IMR-90 (cell line): ENCODE measurements at regions not wholly inside any gene's neighbourhood (a gene's known extent, or its start where the extent isn't known, plus 50 kb on each side); places are given as distances from the start of the nearest gene placed in this dataset.

ENCODE experiments used
- ATAC-seq: fragments of 200-7000 bp; cut with Tn5 transposase; 2 replicates; pipeline ENCODE4 v1.9.1; 2020; ENCODE audit warnings: low read depth, mild to moderate bottlenecking, moderate library complexity
- BruUV-seq: library from RNA; stranded (reverse); fragments of 400-500 nt; replicated peaks from 2 replicates; lab custom pipeline; 2021; lab: Mats Ljungman, UMichigan
- CTCF ChIA-PET: fragments of 300-600 bp; formaldehyde crosslinking; extraction: SDS; loops from one replicate; lab custom pipeline; 2021; ENCODE audit warnings: antibody characterized with exemption; lab: Yijun Ruan, JAX
- POLR2A ChIA-PET: fragments of 300-600 bp; sonication (Branson Sonifier 250); formaldehyde crosslinking; loops from one replicate; lab custom pipeline; 2022; ENCODE audit warnings: antibody characterized with exemption; ENCODE audit not compliant: unreplicated experiment; lab: Charles Lee
- DNase-seq: peaks from one replicate; pipeline ENCODE4 v3.0.0; 2013
- H2AFZ ChIP-seq: replicated peaks from 2 replicates; pipeline ENCODE3; 2013; ENCODE audit warnings: low read length, mild to moderate bottlenecking; ENCODE audit not compliant: poor library complexity
- H2AK5ac ChIP-seq: 2 replicates; pipeline ENCODE4 v1.6.1; 2013; ENCODE audit warnings: low read depth, low read length, inconsistent platforms
- H2AK9ac ChIP-seq: replicated peaks from 2 replicates; pipeline ENCODE3; 2013; ENCODE audit warnings: mild to moderate bottlenecking, low read depth, low read length, moderate library complexity; ENCODE audit not compliant: poor library complexity
- H2BK120ac ChIP-seq: 2 replicates; pipeline ENCODE4 v1.6.1; 2013; ENCODE audit warnings: low read depth, low read length, inconsistent platforms
- H2BK15ac ChIP-seq: 3 replicates; pipeline ENCODE4 v1.6.1; 2013; ENCODE audit warnings: low read depth, low read length, inconsistent platforms
- H2BK20ac ChIP-seq: 2 replicates; pipeline ENCODE4 v1.6.1; 2013; ENCODE audit warnings: low read depth, mild to moderate bottlenecking, inconsistent platforms, low read length, moderate library complexity
- H2BK5ac ChIP-seq: 2 replicates; pipeline ENCODE4 v1.6.1; 2013; ENCODE audit warnings: mild to moderate bottlenecking, low read depth, low read length, inconsistent platforms; ENCODE audit not compliant: poor library complexity, severe bottlenecking
- H3K14ac ChIP-seq: replicated peaks from 2 replicates; pipeline ENCODE4 v1.6.1; 2013; ENCODE audit warnings: low read depth, low read length, inconsistent platforms
- H3K18ac ChIP-seq: 2 replicates; pipeline ENCODE4 v1.6.1; 2013; ENCODE audit warnings: low read depth, low read length, control low read depth
- H3K23ac ChIP-seq: 2 replicates; pipeline ENCODE4 v1.6.1; 2013; ENCODE audit warnings: low read depth, low read length, inconsistent platforms
- H3K27ac ChIP-seq: 2 replicates; pipeline ENCODE4 v1.5.1; 2013; ENCODE audit warnings: mild to moderate bottlenecking, control low read depth, low read length; ENCODE audit not compliant: insufficient read depth
- H3K27me3 ChIP-seq: 2 replicates; pipeline ENCODE4 v1.6.1; 2013; ENCODE audit warnings: low read length; ENCODE audit not compliant: control insufficient read depth, insufficient read depth
- H3K36me3 ChIP-seq: 2 replicates; pipeline ENCODE4 v1.6.1; 2013; ENCODE audit warnings: low read length, mixed read lengths; ENCODE audit not compliant: control insufficient read depth, insufficient read depth
- H3K4ac ChIP-seq: 2 replicates; pipeline ENCODE4 v1.6.1; 2013; ENCODE audit warnings: low read depth, low read length, inconsistent platforms
- H3K4me1 ChIP-seq: 2 replicates; pipeline ENCODE4 v1.6.1; 2013; ENCODE audit warnings: low read length, mixed read lengths; ENCODE audit not compliant: control insufficient read depth, insufficient read depth
- H3K4me2 ChIP-seq: 2 replicates; pipeline ENCODE4 v1.6.1; 2013; ENCODE audit warnings: low read depth, mild to moderate bottlenecking, control low read depth, low read length, moderate library complexity
- H3K4me3 ChIP-seq: 2 replicates; pipeline ENCODE4 v1.5.1; 2013; ENCODE audit warnings: low read depth, mild to moderate bottlenecking, control low read depth, low read length, moderate library complexity; ENCODE audit not compliant: insufficient read depth
- H3K56ac ChIP-seq: 2 replicates; pipeline ENCODE4 v1.6.1; 2013; ENCODE audit warnings: low read length, inconsistent platforms; ENCODE audit not compliant: insufficient read depth; ENCODE audit errors: extremely low read depth
- H3K79me1 ChIP-seq, 2 experiments: 2 replicates each; pipeline ENCODE4 v1.6.1; 2013; ENCODE audit warnings: low read length in 2 of 2, inconsistent platforms in 1 of 2, low read depth in 1 of 2
- H3K9ac ChIP-seq: 2 replicates; pipeline ENCODE4 v1.6.1; 2013; ENCODE audit warnings: low read depth, low read length, control low read depth
- H3K9me1 ChIP-seq: 2 replicates; pipeline ENCODE4 v1.6.1; 2013; ENCODE audit warnings: low read length, inconsistent platforms; ENCODE audit not compliant: insufficient read depth
- H3K9me3 ChIP-seq: 2 replicates; pipeline ENCODE4 v1.6.1; 2013; ENCODE audit warnings: low read length; ENCODE audit not compliant: control insufficient read depth, insufficient read depth
- H4K20me1 ChIP-seq: 2 replicates; pipeline ENCODE4 v1.6.1; 2013; ENCODE audit warnings: low read length, inconsistent platforms; ENCODE audit not compliant: insufficient read depth
- H4K5ac ChIP-seq: 2 replicates; pipeline ENCODE4 v1.6.1; 2013; ENCODE audit warnings: mild to moderate bottlenecking, low read depth, low read length, control low read depth
- H4K8ac ChIP-seq, 2 experiments: 2 replicates each; pipeline ENCODE4 v1.6.1; 2013; ENCODE audit warnings: low read depth in 2 of 2, low read length in 2 of 2, control low read depth in 1 of 2, inconsistent platforms in 1 of 2
- H4K91ac ChIP-seq: 2 replicates; pipeline ENCODE4 v1.6.1; 2013; ENCODE audit warnings: low read depth, low read length, inconsistent platforms; ENCODE audit not compliant: insufficient read depth
- BHLHE40 ChIP-seq: fragments of 150-350 bp; IDR thresholded peaks from 2 replicates; pipeline ENCODE4 v1.6.1; 2016; ENCODE audit warnings: mild to moderate bottlenecking, low read depth, low read length
- CEBPB ChIP-seq: IDR thresholded peaks from 2 replicates; pipeline ENCODE4 v1.6.1; 2012; ENCODE audit warnings: low read depth, low read length, improper control_type of control experiment
- CHD1 ChIP-seq: IDR thresholded peaks from 2 replicates; pipeline ENCODE4 v1.6.1; 2012; ENCODE audit warnings: low read depth, low read length, improper control_type of control experiment
- ELK1 ChIP-seq: fragments of 150-350 bp; IDR thresholded peaks from 2 replicates; pipeline ENCODE4 v1.6.1; 2016; ENCODE audit warnings: low read depth, mild to moderate bottlenecking, low read length, moderate library complexity, borderline replicate concordance
- FOS ChIP-seq: fragments of 150-350 bp; IDR thresholded peaks from 2 replicates; pipeline ENCODE4 v1.6.1; 2016; ENCODE audit warnings: low read depth, low read length
- MAFK ChIP-seq: IDR thresholded peaks from 2 replicates; pipeline ENCODE4 v1.6.1; 2012; ENCODE audit warnings: low read depth, low read length, improper control_type of control experiment
- MAZ ChIP-seq: IDR thresholded peaks from 2 replicates; pipeline ENCODE4 v1.6.1; 2012; ENCODE audit warnings: low read depth, mild to moderate bottlenecking, low read length, improper control_type of control experiment, moderate library complexity, borderline replicate concordance
- MXI1 ChIP-seq: IDR thresholded peaks from 2 replicates; pipeline ENCODE4 v1.6.1; 2012; ENCODE audit warnings: low read depth, mild to moderate bottlenecking, low read length, moderate library complexity, borderline replicate concordance
- NFE2L2 ChIP-seq: fragments of 150-350 bp; IDR thresholded peaks from 2 replicates; pipeline ENCODE4 v1.6.1; 2016; ENCODE audit warnings: low read depth, mild to moderate bottlenecking, low read length
- POLR2A ChIP-seq: IDR thresholded peaks from 2 replicates; pipeline ENCODE4 v1.6.1; 2012; ENCODE audit warnings: mild to moderate bottlenecking, low read depth, low read length
- RAD21 ChIP-seq: IDR thresholded peaks from 2 replicates; pipeline ENCODE4 v1.6.1; 2012; ENCODE audit warnings: low read length, improper control_type of control experiment
- RCOR1 ChIP-seq: IDR thresholded peaks from 2 replicates; pipeline ENCODE4 v1.6.1; 2012; ENCODE audit warnings: mild to moderate bottlenecking, low read length, improper control_type of control experiment; ENCODE audit not compliant: insufficient replicate concordance
- RFX5 ChIP-seq: IDR thresholded peaks from 2 replicates; pipeline ENCODE4 v1.8.0; 2012; ENCODE audit warnings: low read depth, mild to moderate bottlenecking, low read length, moderate library complexity
- SMC3 ChIP-seq: fragments of 150-350 bp; IDR thresholded peaks from 2 replicates; pipeline ENCODE4 v1.6.1; 2016; ENCODE audit warnings: low read depth, mild to moderate bottlenecking, antibody characterized with exemption, low read length, moderate library complexity
- USF2 ChIP-seq: fragments of 150-350 bp; IDR thresholded peaks from 2 replicates; pipeline ENCODE4 v1.6.1; 2017; ENCODE audit warnings: mild to moderate bottlenecking, antibody characterized with exemption, low read length, low read depth
- WGBS, 2 experiments: methylation state at CpG; one replicate each; pipeline versions ENCODE4 v1.1.5 to v1.1.7; 2013; ENCODE audit warnings: missing lambda C conversion rate in 2 of 2; ENCODE audit not compliant: insufficient read length in 1 of 2; ENCODE audit errors: extremely low coverage in 2 of 2; 5-methylcytosine and 5-hydroxymethylcytosine counted together
- dilution Hi-C: fragments of 300-500 bp; cut with HindIII; formaldehyde crosslinking; loops from one replicate; pipeline ENCODE4 v1.14.3; 2018; ENCODE audit warnings: low sequenced_read_pairs; ENCODE audit not compliant: unreplicated experiment
- in situ Hi-C: fragments of 300-500 bp; cut with MboI; formaldehyde crosslinking; loops from 3 replicates; pipeline ENCODE4 v1.14.3; 2019; ENCODE audit warnings: low sequenced_read_pairs, inconsistent platforms, mixed read lengths
- intact Hi-C: fragments of 100-400 bp; cut with micrococcal nuclease; formaldehyde crosslinking; loops from 2 replicates; pipeline ENCODE4 v1.10.0; 2022
- TF ChIP-seq, protein P1 (sequence below): conservative IDR thresholded peaks from 2 replicates; pipeline ENCODE4 v1.5.1; 2012; ENCODE audit warnings: mild to moderate bottlenecking, low read depth, low read length, improper control_type of control experiment

- H2BK120ac ChIP-seq: no peak overlapping the region
- no peak overlapping the region for H3K4me3 ChIP-seq
- H3K27ac ChIP-seq: no peak overlapping the region
- H2BK15ac ChIP-seq: no peak overlapping the region
- H3K56ac ChIP-seq: no peak overlapping the region
- ChIA-PET POLR2A (no interaction called here), CTCF (no interaction called here)
- H3K4ac ChIP-seq: no peak overlapping the region
- in situ Hi-C loops: no loop called here
- H3K9ac ChIP-seq: no peak overlapping the region
- no peak overlapping the region for H3K23ac ChIP-seq
- no peak overlapping the region for H2AFZ ChIP-seq
- H2AK9ac ChIP-seq: no peak overlapping the region
- WGBS, 2 experiments: no CpG with 5 or more reads among the region's 1 CpG
- no peak overlapping the region for H4K8ac ChIP-seq
- H4K20me1 ChIP-seq: no peaks in the 10 kb centered on the region
- H3K36me3 ChIP-seq: no peaks in the 10 kb centered on the region
- H3K9me1 ChIP-seq: no peaks in the 10 kb centered on the region
- no peak overlapping the region for H4K5ac ChIP-seq
- no peak for DNase-seq
- no peak overlapping the region for H4K91ac ChIP-seq
- no peak overlapping the region for H3K4me2 ChIP-seq
- H3K18ac ChIP-seq: no peak overlapping the region
- H2BK5ac ChIP-seq: no peak overlapping the region
- no peaks in the 10 kb centered on the region for H3K79me1 ChIP-seq
- no peaks in the 10 kb centered on the region for H3K9me3 ChIP-seq
- dilution Hi-C loops: no loop called here
- no peak overlapping the region for H2AK5ac ChIP-seq
- no TSS peak for BruUV-seq
- TF ChIP-seq SMC3: no peak
- no peak for TF ChIP-seq CHD1
- no peak for TF ChIP-seq NFE2L2
- TF ChIP-seq, protein P1, sequence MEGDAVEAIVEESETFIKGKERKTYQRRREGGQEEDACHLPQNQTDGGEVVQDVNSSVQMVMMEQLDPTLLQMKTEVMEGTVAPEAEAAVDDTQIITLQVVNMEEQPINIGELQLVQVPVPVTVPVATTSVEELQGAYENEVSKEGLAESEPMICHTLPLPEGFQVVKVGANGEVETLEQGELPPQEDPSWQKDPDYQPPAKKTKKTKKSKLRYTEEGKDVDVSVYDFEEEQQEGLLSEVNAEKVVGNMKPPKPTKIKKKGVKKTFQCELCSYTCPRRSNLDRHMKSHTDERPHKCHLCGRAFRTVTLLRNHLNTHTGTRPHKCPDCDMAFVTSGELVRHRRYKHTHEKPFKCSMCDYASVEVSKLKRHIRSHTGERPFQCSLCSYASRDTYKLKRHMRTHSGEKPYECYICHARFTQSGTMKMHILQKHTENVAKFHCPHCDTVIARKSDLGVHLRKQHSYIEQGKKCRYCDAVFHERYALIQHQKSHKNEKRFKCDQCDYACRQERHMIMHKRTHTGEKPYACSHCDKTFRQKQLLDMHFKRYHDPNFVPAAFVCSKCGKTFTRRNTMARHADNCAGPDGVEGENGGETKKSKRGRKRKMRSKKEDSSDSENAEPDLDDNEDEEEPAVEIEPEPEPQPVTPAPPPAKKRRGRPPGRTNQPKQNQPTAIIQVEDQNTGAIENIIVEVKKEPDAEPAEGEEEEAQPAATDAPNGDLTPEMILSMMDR: no peak
- TF ChIP-seq RCOR1: no peak
- no peak for TF ChIP-seq MAZ
- TF ChIP-seq BHLHE40: no peak
- TF ChIP-seq FOS: no peak
- no peak for TF ChIP-seq ELK1
- no peak for TF ChIP-seq RFX5
- TF ChIP-seq RAD21: no peak
- no peak for TF ChIP-seq MXI1
- TF ChIP-seq MAFK: no peak
- no peak for TF ChIP-seq POLR2A
- no peak for TF ChIP-seq CEBPB
- no peak for TF ChIP-seq USF2
- H3K27me3 ChIP-seq: no peaks in the 10 kb centered on the region
- intact Hi-C loops: no loop called here
- H3K14ac ChIP-seq: no peak overlapping the region
- H2BK20ac ChIP-seq: no peak overlapping the region
- H3K4me1 ChIP-seq: peaks cover 2% of the 10 kb centered on the region
- no peak for ATAC-seq
Observed at GRCh38 chr5:92023141-92023471, 640.0 kb upstream of the ARRDC3 start.
